H9 (cell line): ENCODE measurements at regions not wholly inside any gene's neighbourhood (a gene's known extent, or its start where the extent isn't known, plus 50 kb on each side); places are given as distances from the start of the nearest gene placed in this dataset.

Source experiments
- DNase-seq: peaks from one replicate; pipeline ENCODE4 v3.0.0-alpha.2; 2017
- H2AFZ ChIP-seq: one replicate; pipeline ENCODE4 v1.6.1; 2013; ENCODE audit warnings: mild to moderate bottlenecking, low read length, control low read depth, moderate library complexity
- H2AK5ac ChIP-seq: 2 replicates; pipeline ENCODE4 v1.6.1; 2013; ENCODE audit warnings: low read length, control low read depth, mixed read lengths; ENCODE audit not compliant: insufficient read length
- H2BK120ac ChIP-seq: one replicate; pipeline ENCODE4 v1.6.1; 2013; ENCODE audit warnings: low read depth, mild to moderate bottlenecking, low read length, control low read depth, inconsistent platforms; ENCODE audit not compliant: poor library complexity, severe bottlenecking
- H2BK12ac ChIP-seq: 2 replicates; pipeline ENCODE4 v1.6.1; 2013; ENCODE audit warnings: low read length, control low read depth, mixed read lengths, low read depth; ENCODE audit not compliant: insufficient read length
- H2BK15ac ChIP-seq: 2 replicates; pipeline ENCODE4 v1.6.1; 2013; ENCODE audit warnings: low read depth, low read length, control low read depth
- H2BK20ac ChIP-seq: one replicate; pipeline ENCODE4 v1.6.1; 2013; ENCODE audit warnings: low read depth, mild to moderate bottlenecking, low read length, control low read depth, inconsistent platforms; ENCODE audit not compliant: poor library complexity, severe bottlenecking
- H2BK5ac ChIP-seq: 2 replicates; pipeline ENCODE4 v1.6.1; 2013; ENCODE audit warnings: low read length, control low read depth, mixed read lengths; ENCODE audit not compliant: insufficient read length
- H3K14ac ChIP-seq: 2 replicates; pipeline ENCODE4 v1.6.1; 2013; ENCODE audit warnings: low read length, control low read depth; ENCODE audit not compliant: insufficient read depth
- H3K18ac ChIP-seq: 2 replicates; pipeline ENCODE4 v1.6.1; 2013; ENCODE audit warnings: low read depth, mild to moderate bottlenecking, mixed read lengths, low read length, control low read depth; ENCODE audit not compliant: insufficient read length
- H3K23ac ChIP-seq: 2 replicates; pipeline ENCODE4 v1.6.1; 2013; ENCODE audit warnings: low read length, control low read depth, mixed read lengths, low read depth; ENCODE audit not compliant: insufficient read length
- H3K23me2 ChIP-seq: 2 replicates; pipeline ENCODE4 v1.6.1; 2013; ENCODE audit warnings: low read depth, mild to moderate bottlenecking, mixed read lengths, low read length, control low read depth; ENCODE audit not compliant: insufficient read length, poor library complexity, severe bottlenecking
- H3K27ac ChIP-seq: 2 replicates; pipeline ENCODE4 v1.5.1; 2013; ENCODE audit warnings: low read length, control low read depth, mixed read lengths, low read depth; ENCODE audit not compliant: insufficient read length
- H3K27me3 ChIP-seq: 2 replicates; pipeline ENCODE4 v1.6.1; 2013; ENCODE audit warnings: low read length, control low read depth, inconsistent platforms; ENCODE audit not compliant: insufficient read depth
- H3K4ac ChIP-seq: 2 replicates; pipeline ENCODE4 v1.6.1; 2013; ENCODE audit warnings: low read depth, mild to moderate bottlenecking, control low read depth, inconsistent platforms, low read length, moderate library complexity
- H3K4me1 ChIP-seq: 2 replicates; pipeline ENCODE4 v1.6.1; 2013; ENCODE audit warnings: low read length, control low read depth, inconsistent platforms; ENCODE audit not compliant: insufficient read depth
- H3K4me2 ChIP-seq: 2 replicates; pipeline ENCODE4 v1.6.1; 2013; ENCODE audit warnings: low read length, control low read depth, mixed read lengths; ENCODE audit not compliant: insufficient read length, insufficient read depth
- H3K56ac ChIP-seq: 2 replicates; pipeline ENCODE4 v1.6.1; 2013; ENCODE audit warnings: low read depth, mild to moderate bottlenecking, mixed read lengths, low read length, control low read depth; ENCODE audit not compliant: insufficient read length
- H3K79me1 ChIP-seq: 2 replicates; pipeline ENCODE4 v1.6.1; 2013; ENCODE audit warnings: low read depth, mild to moderate bottlenecking, moderate library complexity, low read length, control low read depth, inconsistent platforms; ENCODE audit not compliant: insufficient read depth, poor library complexity, severe bottlenecking
- H3K79me2 ChIP-seq: 2 replicates; pipeline ENCODE4 v1.6.1; 2013; ENCODE audit warnings: low read length, control low read depth, inconsistent platforms; ENCODE audit not compliant: insufficient read depth
- H3K9ac ChIP-seq: 2 replicates; pipeline ENCODE4 v1.6.1; 2013; ENCODE audit warnings: low read length, control low read depth, mixed read lengths; ENCODE audit not compliant: insufficient read length; ENCODE audit errors: extremely low read depth
- H3K9me3 ChIP-seq: one replicate; pipeline ENCODE4 v1.6.1; 2013; ENCODE audit warnings: low read depth, low read length, inconsistent platforms; ENCODE audit not compliant: control insufficient read depth
- H3T11ph ChIP-seq: one replicate; pipeline ENCODE4 v1.6.1; 2013; ENCODE audit warnings: mild to moderate bottlenecking, low read length, control low read depth, inconsistent platforms
- H4K20me1 ChIP-seq: one replicate; pipeline ENCODE4 v1.6.1; 2013; ENCODE audit not compliant: control insufficient read depth, insufficient read length, insufficient read depth
- H4K5ac ChIP-seq: 2 replicates; pipeline ENCODE4 v1.6.1; 2013; ENCODE audit warnings: low read depth, mild to moderate bottlenecking, mixed read lengths, low read length, control low read depth; ENCODE audit not compliant: insufficient read length
- H4K8ac ChIP-seq: replicated peaks from 2 replicates; pipeline ENCODE4 v1.6.1; 2013; ENCODE audit warnings: low read length, control low read depth, mixed read lengths, low read depth; ENCODE audit not compliant: insufficient read length
- H4K91ac ChIP-seq: 2 replicates; pipeline ENCODE4 v1.6.1; 2013; ENCODE audit warnings: low read depth, mild to moderate bottlenecking, moderate library complexity, mixed read lengths, low read length, control low read depth; ENCODE audit not compliant: insufficient read length
- H3K27ac Mint-ChIP-seq, 3 experiments: 2 replicates in 2 of 3; 3 replicates in 1 of 3; pipeline ENCODE4 v1.8.0; 2020 to 2021; ENCODE audit warnings: mixed read lengths in 3 of 3, mild to moderate bottlenecking in 1 of 3, moderate library complexity in 1 of 3
- H3K27me3 Mint-ChIP-seq: 2 replicates; pipeline ENCODE4 v1.8.0; 2021; ENCODE audit warnings: low read depth, mild to moderate bottlenecking, moderate library complexity, mixed read lengths
- H3K36me3 Mint-ChIP-seq, 3 experiments: 2 replicates in 2 of 3; 3 replicates in 1 of 3; pipeline ENCODE4 v1.8.0; 2020 to 2021; ENCODE audit warnings: low read depth in 3 of 3, mixed read lengths in 3 of 3; ENCODE audit not compliant: insufficient read depth in 1 of 3
- H3K4me1 Mint-ChIP-seq, 2 experiments: 2 replicates each; pipeline ENCODE4 v1.8.0; 2020; ENCODE audit warnings: mixed read lengths in 2 of 2
- H3K4me3 Mint-ChIP-seq, 2 experiments: 2 replicates in 1 of 2; 3 replicates in 1 of 2; pipeline ENCODE4 v1.8.0; 2020 to 2021; ENCODE audit warnings: mild to moderate bottlenecking in 2 of 2, mixed read lengths in 2 of 2, moderate library complexity in 1 of 2
- H3K9me3 Mint-ChIP-seq, 2 experiments: 2 replicates in 1 of 2; 3 replicates in 1 of 2; pipeline ENCODE4 v1.8.0; 2020; ENCODE audit warnings: mild to moderate bottlenecking in 2 of 2, mixed read lengths in 2 of 2, moderate library complexity in 1 of 2
- CTCF ChIP-seq: fragments of 200-600 bp; sonication (generic); conservative IDR thresholded peaks from 3 replicates; pipeline ENCODE4 v1.8.0; 2021; ENCODE audit warnings: antibody characterized with exemption, mild to moderate bottlenecking
- WGBS: extraction: QIAGEN DNeasy Blood & Tissue Kit; methylation state at CpG from one replicate; pipeline ENCODE4 v1.1.7; 2013; ENCODE audit warnings: missing lambda C conversion rate, low lambda C conversion rate, mixed read lengths; ENCODE audit not compliant: insufficient read length; ENCODE audit errors: extremely low coverage; 5-methylcytosine and 5-hydroxymethylcytosine counted together

GRCh38 chr6:124879992-124880355 lies 82.3 kb upstream of the RNF217 start:
- H3K23me2 ChIP-seq: no peaks in the 10 kb centered on the region
- Mint-ChIP-seq H3K4me3 (no peak overlapping the region), H3K27ac (no peak overlapping the region), H3K4me1 (peaks cover 27% of the 10 kb centered on the region in 2 experiments), H3K27me3 (no peaks in the 10 kb centered on the region), H3K9me3 (no peaks in the 10 kb centered on the region; a peak in 1 of 5 replicates), H3K36me3 (no peaks in the 10 kb centered on the region)
- H2BK5ac ChIP-seq: no peak overlapping the region
- H2BK12ac ChIP-seq: no peak overlapping the region
- H3K56ac ChIP-seq: no peak overlapping the region
- H4K8ac ChIP-seq: no peak overlapping the region
- no peak overlapping the region for H3T11ph ChIP-seq
- H2BK20ac ChIP-seq: no peak overlapping the region
- no peak overlapping the region for H3K27ac ChIP-seq
- H2AFZ ChIP-seq: no peak overlapping the region
- no peak overlapping the region for H3K9ac ChIP-seq
- no peaks in the 10 kb centered on the region for H3K79me1 ChIP-seq
- H3K23ac ChIP-seq: no peak overlapping the region
- H2BK120ac ChIP-seq: no peak overlapping the region
- H3K14ac ChIP-seq: no peak overlapping the region
- no peaks in the 10 kb centered on the region for H3K9me3 ChIP-seq
- no peaks in the 10 kb centered on the region for H3K79me2 ChIP-seq
- no peak overlapping the region for H2BK15ac ChIP-seq
- no peak overlapping the region for H2AK5ac ChIP-seq
- H4K5ac ChIP-seq: no peak overlapping the region
- peak overlapping the region; percentile 5 for H4K91ac ChIP-seq
- H4K20me1 ChIP-seq: no peaks in the 10 kb centered on the region
- no peak overlapping the region for H3K18ac ChIP-seq
- no CpG with 5 or more reads among the region's 2 CpGs for WGBS
- H3K4me2 ChIP-seq: no peak overlapping the region
- TF ChIP-seq CTCF: no peak
- no peak overlapping the region for H3K4ac ChIP-seq
- no peak for DNase-seq
- no peaks in the 10 kb centered on the region for H3K27me3 ChIP-seq
- no peaks in the 10 kb centered on the region for H3K4me1 ChIP-seq
